ENCODE measurements at regions not wholly inside any gene's neighbourhood (a gene's known extent, or its start where the extent isn't known, plus 50 kb on each side); places are given as distances from the start of the nearest gene placed in this dataset.
"Not testable (repeated sequence)": the region's sequence is repeated elsewhere in the genome, so short reads cannot be mapped to it uniquely, and the experiment has no call there.

DNA sequence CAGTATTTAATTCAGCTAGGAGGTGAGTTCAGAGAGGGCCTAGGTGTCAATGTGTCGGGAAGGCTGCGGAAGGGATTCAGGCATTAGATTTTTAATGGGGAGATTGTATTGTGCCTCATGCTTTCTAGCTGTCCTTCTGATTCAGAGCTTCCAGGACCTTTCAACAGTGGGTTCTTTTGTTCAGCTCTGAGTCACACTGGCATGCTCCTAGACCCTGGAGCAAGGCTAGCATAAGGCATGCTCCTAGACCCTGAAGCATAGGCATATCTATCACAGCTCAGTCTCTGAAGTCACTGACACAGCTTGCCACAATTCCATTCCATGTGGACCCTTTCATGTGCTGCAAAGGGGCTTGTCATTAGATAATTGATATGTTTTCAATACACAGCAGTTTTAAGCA is 396.9 kb downstream of the RAB38 start:
- Histone ChIP-seq H3K27me3 (no peaks in the 10 kb centered on the region), H3K4me1 (no peaks in the 10 kb centered on the region), H3K36me3 (no peaks in the 10 kb centered on the region), H3K4me3 (ENCODE audit: low read depth, low read length) (no peak overlapping the region), H3K9me3 (no peaks in the 10 kb centered on the region)
- TF ChIP-seq CTCF (IDR thresholded peaks at IDR 0.05; ENCODE audit: low read depth, low read length) = no peak
- DNase-seq = no peak

- no peaks in the 10 kb centered on the region for H3K27me3 ChIP-seq
Measured at GRCh38 chr11:87775036-87775435, 400.2 kb downstream of the RAB38 start.

DNA sequence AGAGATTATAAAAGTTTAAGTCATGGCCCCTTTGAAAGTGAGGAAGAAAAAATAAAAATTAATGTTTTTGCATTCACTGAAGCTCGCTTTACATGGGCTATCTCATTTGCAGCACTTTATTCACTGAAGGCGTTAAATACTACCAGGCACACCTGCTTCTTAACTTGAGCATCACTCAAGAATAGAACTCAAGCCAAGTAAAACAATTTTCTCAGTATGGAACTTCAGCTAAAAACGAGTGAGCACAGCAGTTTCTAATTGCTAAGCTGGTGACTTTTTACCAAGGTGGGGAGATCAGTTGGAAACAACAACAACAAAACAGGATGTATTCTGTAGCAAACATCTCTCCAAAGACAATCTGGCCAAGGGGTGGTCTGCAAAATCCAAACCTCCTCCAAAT is 405.6 kb downstream of the RAB38 start:
- H3K9me3 ChIP-seq = no peaks in the 10 kb centered on the region
- H3K4me1 ChIP-seq = no peaks in the 10 kb centered on the region
- no peak for TF ChIP-seq CTCF (IDR thresholded peaks at IDR 0.05; ENCODE audit: low read depth, low read length)

More at GRCh38 chr11:87775036-87775435, 400.2 kb downstream of the RAB38 start:
- Histone ChIP-seq H3K9me3 (no peaks in the 10 kb centered on the region), H3K4me3 (ENCODE audit: low read depth, low read length) (no peak overlapping the region), H3K4me1 (no peaks in the 10 kb centered on the region), H3K36me3 (no peaks in the 10 kb centered on the region)
- no peak for TF ChIP-seq CTCF (IDR thresholded peaks at IDR 0.05; ENCODE audit: low read depth, low read length)
- no peak for DNase-seq

DNA sequence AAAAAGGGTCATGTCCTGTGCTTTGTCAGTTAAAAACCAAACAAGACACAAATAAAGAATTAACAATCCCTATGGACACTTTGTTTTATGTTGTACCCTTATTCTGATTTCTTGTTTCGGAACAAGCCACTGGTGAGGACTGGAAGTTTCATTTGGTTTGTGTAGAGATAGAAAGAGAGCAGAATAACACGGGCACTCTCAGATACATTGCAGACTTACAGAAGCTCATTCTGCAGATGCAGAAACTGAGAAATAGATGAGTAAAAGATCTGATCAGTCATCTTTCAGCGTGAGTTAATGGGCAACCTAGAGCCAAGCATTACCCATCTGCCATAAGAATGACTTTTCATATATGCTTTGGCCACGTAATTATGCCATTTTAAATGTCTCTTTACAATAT is 407.6 kb downstream of the RAB38 start:
- H3K9me3 ChIP-seq = no peaks in the 10 kb centered on the region
- TF ChIP-seq CTCF (IDR thresholded peaks at IDR 0.05; ENCODE audit: low read depth, low read length) = no peak
- no peak for DNase-seq
- H3K4me3 ChIP-seq (ENCODE audit: low read depth, low read length) = no peak overlapping the region
- H3K4me1 ChIP-seq = no peaks in the 10 kb centered on the region
- H3K36me3 ChIP-seq = no peaks in the 10 kb centered on the region
- H3K27me3 ChIP-seq = no peaks in the 10 kb centered on the region

More for the DNA sequence above, 405.6 kb downstream of the RAB38 start:
- Histone ChIP-seq H3K4me3 (ENCODE audit: low read depth, low read length) (no peak overlapping the region), H3K36me3 (no peaks in the 10 kb centered on the region), H3K27me3 (no peaks in the 10 kb centered on the region)
- no peak for DNase-seq

GRCh38 chr11:87764075-87764474 is 411.2 kb downstream of the RAB38 start:
- not testable (repeated sequence) for DNase-seq; H3K27me3 ChIP-seq; H3K9me3 ChIP-seq; H3K4me1 ChIP-seq; H3K4me3 ChIP-seq (ENCODE audit: low read depth, low read length); H3K36me3 ChIP-seq

DNA sequence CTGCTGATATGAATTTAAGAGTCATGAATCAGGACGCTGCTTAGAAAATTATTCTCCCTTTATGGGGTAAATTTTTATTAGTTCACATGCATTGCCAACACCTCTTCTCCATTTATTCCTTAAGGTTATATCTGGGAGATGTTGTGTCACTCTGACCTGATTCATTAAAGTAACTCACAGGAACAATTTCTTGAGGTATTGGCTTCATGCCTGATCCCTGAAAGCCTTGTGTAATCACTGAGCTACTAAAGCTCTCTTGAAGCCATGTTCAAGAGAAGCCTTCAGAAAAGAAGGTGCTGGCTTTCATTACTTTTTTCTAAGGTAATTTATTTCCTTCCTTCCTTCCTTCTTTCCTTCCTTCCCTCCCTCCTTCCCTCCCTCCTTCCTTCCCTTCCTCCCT is 420.6 kb downstream of the RAB38 start:
- DNase-seq = no peak
- Histone ChIP-seq H3K4me3 (ENCODE audit: low read depth, low read length) (no peak overlapping the region), H3K36me3 (no peaks in the 10 kb centered on the region), H3K27me3 (no peaks in the 10 kb centered on the region), H3K9me3 (no peaks in the 10 kb centered on the region), H3K4me1 (no peaks in the 10 kb centered on the region)
- TF ChIP-seq CTCF (IDR thresholded peaks at IDR 0.05; ENCODE audit: low read depth, low read length) = no peak

DNA sequence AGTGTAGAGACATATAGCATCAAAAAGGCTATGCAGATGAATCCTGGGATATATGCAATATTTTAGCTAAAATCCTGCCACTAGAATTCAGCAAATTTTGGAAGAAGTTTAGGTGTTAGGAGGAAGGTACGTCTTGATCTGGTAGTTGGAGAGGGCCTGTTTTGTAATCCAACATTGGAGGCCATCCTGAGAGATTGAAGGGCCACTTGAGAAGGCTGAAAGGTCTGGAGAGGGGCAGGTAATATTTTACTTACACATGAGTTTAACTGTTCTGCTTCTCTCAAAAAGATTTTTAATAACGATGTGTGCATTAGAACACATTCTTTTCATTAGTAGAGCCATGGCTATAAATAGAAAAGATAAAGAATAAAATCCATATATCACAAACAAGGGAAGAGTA is 422.1 kb downstream of the RAB38 start:
- no peak for DNase-seq
- TF ChIP-seq CTCF (IDR thresholded peaks at IDR 0.05; ENCODE audit: low read depth, low read length) = no peak
- Histone ChIP-seq H3K4me1 (no peaks in the 10 kb centered on the region), H3K36me3 (no peaks in the 10 kb centered on the region), H3K4me3 (ENCODE audit: low read depth, low read length) (no peak overlapping the region), H3K9me3 (no peaks in the 10 kb centered on the region), H3K27me3 (no peaks in the 10 kb centered on the region)

Data from BE2C (cell line).